Activated T-helper 17 cell treated with anti-CD3 and anti-CD28 coated beads, Interleukin-2, amount 50 U/mL, for 72 hours (primary cell): ENCODE measurements at regions not wholly inside any gene's neighbourhood (a gene's known extent, or its start where the extent isn't known, plus 50 kb on each side); places are given as distances from the start of the nearest gene placed in this dataset.

Experiments used
- ATAC-seq: fragments of 150-1000 bp; cut with Tn5 transposase; replicated peaks from 2 replicates; pipeline ENCODE4 v1.10.0; 2021; ENCODE audit warnings: mild to moderate bottlenecking, moderate library complexity
- H3K27ac Mint-ChIP-seq: one replicate; pipeline ENCODE4 v1.8.0; 2022; ENCODE audit warnings: mixed read lengths
- H3K27me3 Mint-ChIP-seq: one replicate; pipeline ENCODE4 v1.8.0; 2022; ENCODE audit warnings: mixed read lengths
- H3K36me3 Mint-ChIP-seq: one replicate; pipeline ENCODE4 v1.8.0; 2022; ENCODE audit warnings: low read depth, mild to moderate bottlenecking, mixed read lengths
- H3K4me1 Mint-ChIP-seq: one replicate; pipeline ENCODE4 v1.8.0; 2022; ENCODE audit warnings: mixed read lengths
- H3K4me3 Mint-ChIP-seq: one replicate; pipeline ENCODE4 v1.8.0; 2022; ENCODE audit warnings: mild to moderate bottlenecking, mixed read lengths
- H3K9me3 Mint-ChIP-seq: one replicate; pipeline ENCODE4 v1.8.0; 2022; ENCODE audit warnings: mixed read lengths

DNA sequence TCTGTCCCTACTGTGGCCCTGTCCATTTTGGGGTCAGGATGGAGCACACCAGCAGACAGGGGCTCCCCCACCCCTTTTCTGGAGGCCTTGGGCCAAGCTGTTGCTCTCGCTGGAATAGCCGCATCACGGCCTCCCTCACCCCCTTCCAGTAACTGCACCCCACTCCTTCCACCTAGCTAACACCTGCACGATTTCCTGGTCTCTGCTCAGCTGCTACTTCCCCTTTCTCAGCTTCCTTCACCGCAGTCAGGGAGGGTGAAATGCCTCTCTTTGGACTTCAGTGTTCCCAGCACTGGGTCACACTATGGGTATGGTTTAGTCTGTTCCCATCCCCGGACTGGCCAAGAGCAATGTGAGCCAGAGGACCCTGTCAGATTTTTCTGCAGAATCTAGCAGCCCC, 400.2 kb downstream of the MCTP2 start:
- Mint-ChIP-seq H3K27ac (no peak overlapping the region), H3K36me3 (no peaks in the 10 kb centered on the region), H3K4me3 (no peak overlapping the region), H3K4me1 (peaks cover 4% of the 10 kb centered on the region), H3K9me3 (no peaks in the 10 kb centered on the region), H3K27me3 (peaks cover 10% of the 10 kb centered on the region)
- ATAC-seq, result no peak

DNA sequence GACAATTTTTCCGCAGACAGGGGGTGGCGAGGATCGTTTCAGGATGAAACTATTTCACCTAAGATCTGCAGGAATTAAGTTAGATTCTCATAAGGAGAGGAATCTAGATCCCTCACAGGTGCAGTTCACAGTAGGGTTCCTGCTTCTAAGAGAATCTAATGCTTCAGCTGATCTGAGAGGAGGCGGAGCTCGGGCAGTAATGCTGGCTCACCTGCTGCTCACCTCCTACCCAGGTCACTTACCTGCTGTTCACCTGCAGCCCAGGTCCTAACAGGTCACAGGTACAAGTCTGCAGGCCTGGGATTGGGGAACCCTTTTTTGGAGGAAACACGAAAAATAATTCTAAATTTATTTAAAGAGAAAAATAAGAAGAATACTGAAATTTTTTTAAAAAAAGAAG, 406.8 kb downstream of the MCTP2 start:
- ATAC-seq, result no peak
- no peaks in the 10 kb centered on the region for H3K36me3 Mint-ChIP-seq

DNA sequence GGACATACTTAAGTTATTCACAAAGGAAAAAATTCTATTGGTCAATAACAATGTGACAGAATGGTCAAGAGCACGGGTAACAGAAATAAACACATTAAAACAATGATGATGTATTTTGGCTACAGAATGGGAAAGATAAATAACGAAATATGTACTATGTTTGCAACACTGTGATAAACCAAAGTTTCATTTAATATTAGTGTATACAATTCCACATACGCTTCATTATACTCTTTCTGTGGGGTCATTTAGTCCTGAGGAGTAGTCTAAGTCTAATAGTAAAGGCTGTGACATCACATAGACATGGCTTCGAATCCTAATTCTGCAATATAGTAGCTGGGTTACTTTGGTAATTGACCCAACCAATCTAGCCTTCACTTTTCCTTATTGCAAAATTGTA, 408.3 kb downstream of the MCTP2 start:
- Mint-ChIP-seq H3K36me3 (no peaks in the 10 kb centered on the region), H3K4me1 (no peaks in the 10 kb centered on the region), H3K27ac (no peak overlapping the region), H3K4me3 (no peak overlapping the region), H3K9me3 (no peaks in the 10 kb centered on the region), H3K27me3 (peaks cover 7% of the 10 kb centered on the region)
- no peak for ATAC-seq

More for the DNA sequence above, 406.8 kb downstream of the MCTP2 start:
- Mint-ChIP-seq H3K9me3 (no peaks in the 10 kb centered on the region), H3K27me3 (peaks cover 7% of the 10 kb centered on the region), H3K4me1 (no peaks in the 10 kb centered on the region), H3K27ac (no peak overlapping the region), H3K4me3 (no peak overlapping the region)

DNA sequence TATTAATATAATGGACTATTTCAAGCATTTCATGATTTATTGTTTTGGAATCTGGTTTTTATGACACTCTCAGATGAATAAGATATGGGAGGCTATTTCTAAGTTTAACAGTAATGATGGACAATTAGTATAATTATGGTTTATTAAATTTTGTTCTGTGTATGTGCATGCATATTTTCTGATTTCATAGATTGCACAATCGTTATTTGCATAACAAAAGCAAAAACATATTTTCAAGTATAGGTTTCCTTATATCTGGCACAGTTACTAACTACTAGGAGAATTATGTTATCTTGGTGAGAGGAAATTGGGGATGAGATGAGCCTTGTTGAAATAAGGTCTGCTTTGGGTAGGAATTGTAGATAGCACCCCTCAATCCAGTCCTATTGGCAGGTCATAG, 413.1 kb downstream of the MCTP2 start:
- no peak for ATAC-seq

DNA sequence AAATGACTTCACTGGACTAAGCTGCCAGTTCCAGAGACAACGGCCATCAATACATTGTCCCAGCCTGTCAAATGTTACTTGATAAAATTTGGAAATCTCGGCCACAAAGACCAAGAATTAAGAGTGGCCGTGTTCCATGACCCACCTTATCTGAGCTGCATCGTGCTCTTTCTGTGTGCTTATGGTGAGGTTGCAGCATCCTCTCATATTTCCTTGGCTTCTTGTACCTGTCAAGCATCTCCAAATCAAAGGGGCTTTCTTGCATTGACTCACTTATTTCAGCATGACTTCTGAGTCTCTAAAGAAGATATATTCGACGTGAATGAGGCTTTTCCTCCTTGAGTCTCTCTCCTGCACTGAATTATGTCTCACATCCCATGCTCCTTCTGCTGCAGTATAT, 421.7 kb downstream of the MCTP2 start:
- Mint-ChIP-seq H3K36me3 (no peaks in the 10 kb centered on the region), H3K4me1 (no peaks in the 10 kb centered on the region), H3K9me3 (no peaks in the 10 kb centered on the region), H3K27ac (no peak overlapping the region), H3K27me3 (peaks cover 25% of the 10 kb centered on the region), H3K4me3 (no peak overlapping the region)
- ATAC-seq, result no peak

More for the DNA sequence above, 413.1 kb downstream of the MCTP2 start:
- Mint-ChIP-seq H3K27ac (no peak overlapping the region), H3K4me3 (no peak overlapping the region), H3K27me3 (peaks cover 5% of the 10 kb centered on the region), H3K4me1 (no peaks in the 10 kb centered on the region), H3K9me3 (no peaks in the 10 kb centered on the region), H3K36me3 (no peaks in the 10 kb centered on the region)

DNA sequence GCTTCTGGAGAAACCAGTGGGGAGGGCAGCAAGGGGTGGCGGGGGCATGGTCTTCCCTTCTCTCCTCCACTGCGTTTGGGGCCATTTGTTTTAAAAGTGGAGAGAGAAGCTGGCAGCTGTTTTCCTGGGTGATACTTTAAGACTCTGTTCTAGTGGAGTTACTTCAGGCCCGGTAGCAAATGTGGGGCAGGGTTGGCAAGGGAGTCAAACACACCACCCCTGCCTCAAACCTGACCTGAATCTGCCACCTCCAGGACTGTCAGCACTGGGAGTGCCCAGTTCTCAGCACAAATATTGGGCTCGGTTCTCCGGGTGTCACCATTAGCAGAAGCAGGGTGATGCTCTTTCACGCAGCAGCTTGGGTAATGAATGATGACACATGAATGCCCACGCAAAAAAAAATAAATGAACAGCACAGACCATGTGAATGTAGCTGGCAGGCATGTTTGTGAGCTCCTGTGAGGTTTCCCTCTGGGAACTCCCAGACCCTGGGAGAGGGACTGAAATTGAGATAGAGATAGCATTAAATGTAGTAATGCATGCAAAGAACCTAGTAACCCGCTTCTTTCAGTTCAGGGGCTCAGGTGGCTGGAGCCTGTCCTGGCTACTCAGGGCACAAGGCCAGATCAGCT, 424.0 kb downstream of the MCTP2 start:
- H3K36me3 Mint-ChIP-seq, result no peaks in the 10 kb centered on the region
- H3K4me1 Mint-ChIP-seq, result no peaks in the 10 kb centered on the region
- H3K27me3 Mint-ChIP-seq, result peaks cover 21% of the 10 kb centered on the region
- H3K9me3 Mint-ChIP-seq, result no peaks in the 10 kb centered on the region
- H3K27ac Mint-ChIP-seq, result no peak overlapping the region
- H3K4me3 Mint-ChIP-seq, result no peak overlapping the region
- ATAC-seq, result no peak

DNA sequence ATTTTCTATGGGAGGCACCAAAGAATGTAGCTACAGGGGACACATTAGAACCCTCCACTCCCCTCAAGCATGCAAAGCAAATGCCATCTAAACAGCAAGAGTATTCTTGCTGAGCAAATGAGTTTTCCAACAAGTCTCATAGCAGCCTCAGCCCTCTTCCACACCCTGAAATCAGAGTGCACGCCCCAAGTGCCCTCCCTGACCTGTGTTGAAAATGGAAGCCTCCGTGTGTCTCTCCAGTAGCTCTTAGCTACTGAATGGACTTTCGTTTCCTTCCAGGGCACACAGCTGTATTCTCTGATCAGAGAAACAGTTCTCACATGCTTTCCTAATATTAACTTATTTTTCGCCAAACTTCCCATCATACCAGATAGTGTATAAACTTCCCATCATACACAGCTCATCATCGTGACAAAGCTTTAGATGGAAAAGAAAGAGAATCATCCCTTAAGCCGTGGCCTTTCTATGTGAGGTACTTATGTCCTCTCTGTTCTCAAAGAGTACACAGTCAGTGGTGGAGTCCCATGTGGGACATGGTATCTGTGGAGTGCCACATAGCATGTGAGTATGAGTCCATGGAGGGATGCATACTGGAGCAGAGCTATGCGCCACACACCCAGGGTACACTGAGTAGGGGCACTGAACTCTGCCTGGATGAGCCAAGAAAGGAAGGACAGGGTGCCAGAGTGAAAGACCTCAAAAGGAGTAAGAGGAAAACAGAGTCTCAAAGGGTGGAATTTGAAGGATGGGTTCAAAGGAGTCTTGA, 434.5 kb downstream of the MCTP2 start:
- no peak overlapping the region for H3K27ac Mint-ChIP-seq
- H3K9me3 Mint-ChIP-seq, result no peaks in the 10 kb centered on the region
- H3K27me3 Mint-ChIP-seq, result peaks cover 29% of the 10 kb centered on the region
- no peaks in the 10 kb centered on the region for H3K36me3 Mint-ChIP-seq
- ATAC-seq, result no peak
- H3K4me3 Mint-ChIP-seq, result no peak overlapping the region
- H3K4me1 Mint-ChIP-seq, result no peaks in the 10 kb centered on the region

DNA sequence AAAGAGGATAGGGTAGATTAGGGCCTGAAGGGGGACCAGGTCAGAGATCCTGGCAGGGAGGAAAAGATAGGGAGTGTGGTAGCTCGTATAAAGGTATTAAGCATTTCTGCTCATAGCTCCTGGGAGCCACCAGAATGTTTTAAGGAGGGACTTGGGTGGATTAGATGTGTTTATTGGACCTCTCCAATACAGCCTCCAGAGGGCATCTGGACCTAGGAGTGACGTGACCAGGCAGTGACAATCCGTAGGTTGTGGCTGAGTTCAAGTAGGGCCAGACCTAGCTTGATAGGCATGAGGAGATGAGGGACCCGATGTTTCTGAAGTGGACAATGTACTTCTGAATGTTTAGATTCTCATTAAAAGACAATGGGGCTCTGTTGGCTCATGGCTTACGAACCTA, 435.2 kb downstream of the MCTP2 start:
- Mint-ChIP-seq H3K4me3 (no peak overlapping the region), H3K36me3 (no peaks in the 10 kb centered on the region), H3K9me3 (no peaks in the 10 kb centered on the region), H3K27ac (no peak overlapping the region), H3K27me3 (peaks cover 29% of the 10 kb centered on the region), H3K4me1 (no peaks in the 10 kb centered on the region)
- no peak for ATAC-seq

DNA sequence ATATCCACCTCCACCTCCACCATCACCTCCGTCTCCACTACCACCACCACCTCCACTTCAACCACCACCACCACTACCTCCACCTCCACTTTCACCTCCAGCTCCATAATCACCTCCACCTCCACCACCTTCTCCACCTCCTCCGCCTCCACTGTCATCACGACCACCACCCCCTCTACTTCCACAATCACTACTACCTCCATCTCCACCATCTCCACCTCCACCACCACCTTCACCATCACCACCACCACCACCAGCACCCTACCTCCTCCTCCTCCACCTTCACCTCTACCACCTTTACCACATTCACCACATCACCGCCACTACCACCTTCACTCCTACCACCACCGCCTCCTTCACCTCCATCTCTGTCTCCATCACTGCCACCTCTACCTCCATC, 435.7 kb downstream of the MCTP2 start:
- no peak for ATAC-seq
- Mint-ChIP-seq H3K27me3 (peaks cover 29% of the 10 kb centered on the region), H3K4me1 (no peaks in the 10 kb centered on the region), H3K9me3 (no peaks in the 10 kb centered on the region), H3K4me3 (no peak overlapping the region), H3K27ac (no peak overlapping the region), H3K36me3 (no peaks in the 10 kb centered on the region)

DNA sequence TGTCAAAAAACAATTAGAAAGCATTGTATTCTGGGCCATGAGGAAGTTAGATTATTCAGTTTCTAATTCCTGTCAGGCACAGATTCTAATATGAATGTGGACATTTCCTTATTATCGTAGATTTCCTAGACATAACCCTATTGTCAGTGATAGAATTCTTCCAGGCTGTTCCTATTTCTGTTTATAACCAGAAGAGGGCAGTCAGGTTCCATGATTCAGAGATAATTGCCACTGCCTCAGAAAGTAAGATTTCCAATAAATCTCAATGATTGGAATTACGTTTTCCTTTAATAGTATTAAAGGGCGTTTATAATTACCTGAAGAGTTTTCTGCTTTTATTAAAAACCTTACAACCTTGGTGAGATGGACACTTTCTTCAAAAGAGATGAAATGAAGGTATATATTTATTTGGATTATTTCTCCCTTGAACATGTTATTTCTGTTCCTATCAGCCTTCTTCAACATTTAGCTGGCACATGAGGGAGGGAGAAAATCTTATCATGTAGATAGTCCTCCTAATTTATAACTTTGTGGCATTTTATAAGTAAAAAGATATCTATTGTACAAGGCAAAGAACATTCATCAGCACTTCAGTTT, 439.2 kb downstream of the MCTP2 start:
- Mint-ChIP-seq H3K27me3 (peaks cover 16% of the 10 kb centered on the region), H3K4me3 (no peak overlapping the region), H3K36me3 (no peaks in the 10 kb centered on the region), H3K27ac (no peak overlapping the region), H3K9me3 (no peaks in the 10 kb centered on the region), H3K4me1 (no peaks in the 10 kb centered on the region)
- no peak for ATAC-seq

DNA sequence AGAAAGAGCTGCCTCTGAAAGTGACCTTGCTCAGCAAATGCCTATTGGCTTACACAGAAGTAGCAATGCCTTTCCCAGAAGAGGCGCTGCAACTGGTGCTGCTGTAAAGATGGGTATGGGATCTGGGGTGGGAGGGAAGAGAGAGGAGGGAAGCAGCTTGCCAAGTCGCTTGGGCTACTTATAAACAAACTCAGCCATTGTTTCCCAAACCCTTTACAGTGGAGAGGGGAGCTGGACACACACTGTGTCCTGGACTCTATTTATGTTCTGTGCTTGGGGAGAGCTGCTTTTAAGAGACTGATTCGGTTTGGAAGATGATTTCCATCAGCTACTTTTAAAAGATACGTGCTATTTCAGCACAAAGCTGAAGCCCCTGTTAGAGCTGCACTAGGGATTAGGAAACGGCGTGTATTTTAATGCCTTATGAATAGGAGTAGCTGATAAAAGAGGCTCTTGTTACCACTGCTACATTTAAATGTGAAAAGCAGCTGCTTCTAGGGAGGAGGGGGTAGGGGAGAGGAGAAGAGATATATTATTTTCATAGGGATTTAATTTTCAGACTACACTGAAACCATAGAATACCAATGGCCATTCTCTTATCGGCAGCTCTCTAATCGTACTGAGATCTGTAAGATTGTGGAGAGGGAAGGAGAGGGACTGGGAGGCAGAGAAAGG, 440.6 kb downstream of the MCTP2 start:
- Mint-ChIP-seq H3K27ac (no peak overlapping the region), H3K9me3 (no peaks in the 10 kb centered on the region), H3K4me1 (no peaks in the 10 kb centered on the region), H3K36me3 (no peaks in the 10 kb centered on the region), H3K4me3 (no peak overlapping the region), H3K27me3 (peaks cover 14% of the 10 kb centered on the region)
- ATAC-seq, result no peak

DNA sequence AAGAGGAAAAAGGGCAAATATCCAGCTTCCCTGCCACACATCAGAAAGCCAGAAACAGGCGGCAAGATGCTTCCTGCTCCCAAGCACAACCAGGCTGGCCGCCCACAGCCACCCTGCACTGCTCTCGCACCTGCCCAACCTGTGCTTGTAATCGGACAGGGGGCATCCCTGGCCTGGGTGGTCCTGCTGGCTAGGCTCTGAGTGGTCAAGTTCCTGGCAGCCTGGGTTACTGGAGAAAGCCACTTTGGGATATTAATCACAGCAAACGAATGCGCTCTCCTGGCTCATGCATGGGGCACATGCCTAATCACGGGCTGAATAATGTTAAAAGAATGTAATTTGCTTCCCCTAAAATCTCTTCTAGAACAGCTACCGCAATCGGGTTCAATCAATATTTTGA, 442.4 kb downstream of the MCTP2 start:
- H3K4me1 Mint-ChIP-seq, result no peaks in the 10 kb centered on the region
- no peaks in the 10 kb centered on the region for H3K36me3 Mint-ChIP-seq
- no peak overlapping the region for H3K27ac Mint-ChIP-seq
- H3K9me3 Mint-ChIP-seq, result no peaks in the 10 kb centered on the region
- H3K4me3 Mint-ChIP-seq, result no peak overlapping the region
- ATAC-seq, result no peak
- peaks cover 9% of the 10 kb centered on the region for H3K27me3 Mint-ChIP-seq

DNA sequence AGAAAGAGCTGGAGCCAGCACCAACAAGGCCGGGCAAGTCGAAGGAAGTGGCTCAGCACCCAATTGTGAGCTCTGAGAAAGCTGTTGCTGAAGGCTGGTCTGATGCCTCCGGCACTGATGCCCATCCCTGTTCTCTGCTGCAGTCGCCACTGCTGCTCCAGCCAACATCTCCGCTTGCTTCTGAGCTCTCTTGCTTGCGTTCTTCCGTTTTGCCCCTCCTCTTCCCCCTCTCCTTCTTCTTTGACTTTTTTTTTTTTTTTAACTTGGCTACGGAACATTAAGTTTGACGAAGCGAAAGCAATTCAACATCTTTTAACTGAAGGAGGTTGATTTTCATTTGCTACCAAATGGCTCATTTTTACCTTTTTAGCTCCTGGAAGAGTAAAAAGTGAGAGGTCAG, 442.9 kb downstream of the MCTP2 start:
- no peaks in the 10 kb centered on the region for H3K36me3 Mint-ChIP-seq
- ATAC-seq, result no peak
- H3K4me1 Mint-ChIP-seq, result no peaks in the 10 kb centered on the region
- no peaks in the 10 kb centered on the region for H3K9me3 Mint-ChIP-seq
- H3K4me3 Mint-ChIP-seq, result no peak overlapping the region
- no peak overlapping the region for H3K27ac Mint-ChIP-seq
- H3K27me3 Mint-ChIP-seq, result peaks cover 9% of the 10 kb centered on the region

DNA sequence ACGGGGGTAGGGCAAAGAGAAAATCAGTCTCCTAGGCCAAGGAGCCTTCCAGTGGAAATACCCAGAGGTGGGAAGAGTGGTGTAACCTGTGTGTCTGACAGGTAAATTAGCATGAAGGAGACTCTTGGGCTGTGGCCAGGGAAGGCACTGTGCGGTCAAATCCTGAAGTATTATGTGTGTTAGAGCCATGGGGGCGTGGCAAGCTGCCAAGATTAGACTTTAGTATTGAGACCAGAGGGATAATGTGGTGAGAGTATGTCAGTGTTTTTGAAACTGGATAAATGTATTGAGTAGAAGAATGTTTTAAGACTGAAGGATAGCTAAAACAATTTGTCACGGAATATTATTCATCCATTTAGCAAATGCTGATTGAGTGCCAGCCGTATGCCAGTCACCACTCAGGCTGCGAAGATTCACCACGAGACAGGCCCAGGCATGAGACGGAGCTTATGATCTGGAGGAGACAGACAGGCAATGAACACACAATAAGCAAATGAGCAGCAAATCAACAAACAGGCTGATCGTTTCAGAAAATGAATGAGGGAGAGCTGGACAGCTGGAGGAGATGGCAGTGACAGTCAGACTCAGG, 445.9 kb downstream of the MCTP2 start:
- Mint-ChIP-seq H3K4me1 (no peaks in the 10 kb centered on the region), H3K9me3 (no peaks in the 10 kb centered on the region), H3K4me3 (no peak overlapping the region), H3K36me3 (no peaks in the 10 kb centered on the region), H3K27ac (no peak overlapping the region), H3K27me3 (peaks cover 14% of the 10 kb centered on the region)
- ATAC-seq, result no peak
